Transverse colon (tissue), 4 donors: ENCODE measurements at regions not wholly inside any gene's neighbourhood (a gene's known extent, or its start where the extent isn't known, plus 50 kb on each side); places are given as distances from the start of the nearest gene placed in this dataset.

Source experiments
- DNase-seq: peaks from one replicate; pipeline ENCODE4 v3.0.0-alpha.2; 2019
- H3K27ac ChIP-seq, 4 donors: fragments of 200-600 bp; sonication (generic); 2 replicates each; pipeline ENCODE4 v1.5.1; 2016 to 2018; ENCODE audit warnings: inconsistent platforms in 4 of 4
- H3K27me3 ChIP-seq: fragments of 200-600 bp; sonication (generic); 2 replicates; pipeline ENCODE4 v1.5.1; 2017; ENCODE audit warnings: inconsistent platforms
- H3K36me3 ChIP-seq, 4 donors: fragments of 200-600 bp; sonication (generic); 2 replicates each; pipeline ENCODE4 v1.5.1; 2017 to 2019; ENCODE audit warnings: inconsistent platforms in 4 of 4
- H3K4me1 ChIP-seq, 4 donors: fragments of 200-600 bp; sonication (generic); 2 replicates each; pipeline ENCODE4 v1.5.1; 2017 to 2020; ENCODE audit warnings: inconsistent platforms in 4 of 4
- H3K4me3 ChIP-seq, 4 donors: fragments of 200-600 bp; sonication (generic); 1 replicate in 1 of 4; 2 replicates in 3 of 4; pipeline versions ENCODE4 v1.5.1 to v1.6.1; 2017 to 2019; ENCODE audit warnings: inconsistent platforms in 4 of 4
- H3K9me3 ChIP-seq, 2 donors: fragments of 200-600 bp; sonication (generic); 2 replicates each; pipeline ENCODE4 v1.5.1; 2017 to 2019; ENCODE audit warnings: inconsistent platforms in 2 of 2
- EP300 ChIP-seq: sonication (generic); formaldehyde crosslinking; IDR thresholded peaks from one replicate; pipeline ENCODE4 v1.6.1; 2017; ENCODE audit warnings: antibody characterized with exemption, low read depth
- POLR2A ChIP-seq: fragments of 450-650 bp; IDR thresholded peaks from one replicate; pipeline ENCODE4 v1.6.1; 2016; ENCODE audit warnings: antibody characterized with exemption, mild to moderate bottlenecking, moderate library complexity
- POLR2AphosphoS5 ChIP-seq, 3 donors: sonication (generic); formaldehyde crosslinking; IDR thresholded peaks; one replicate each; pipeline ENCODE4 v1.6.1; 2016; ENCODE audit warnings: antibody characterized with exemption in 3 of 3
- WGBS, 2 donors: methylation state at CpG; one replicate each; pipeline ENCODE4 v1.1.5; 2018; ENCODE audit warnings: low coverage in 1 of 2; 5-methylcytosine and 5-hydroxymethylcytosine counted together
- in situ Hi-C, 4 donors: fragments of 200-750 bp; cut with MboI; loops; one replicate each; pipeline versions ENCODE4 v1.15.0 to v1.15.1; 2017; ENCODE audit warnings: low sequenced_read_pairs in 3 of 4, low pct_ligation_motif_present in 1 of 4, low pct_unique_long_range_greater_than_20kb in 1 of 4
- intact Hi-C: fragments of 100-400 bp; cut with DNase I; formaldehyde crosslinking; loops from one replicate; pipeline ENCODE4 v1.15.1; 2023; ENCODE audit warnings: low total_unique reads
- TF ChIP-seq, protein P1 (sequence below), 5 experiments: fragments of 200-600 bp in 3 of 5; fragments of 450-650 bp in 2 of 5; sonication (generic) in 3 of 5; IDR thresholded peaks; 1 replicate in 2 of 5; 2 replicates in 3 of 5; pipeline ENCODE4 v1.5.1; 2016 to 2017; ENCODE audit warnings: antibody characterized with exemption in 5 of 5, inconsistent platforms in 3 of 5, mild to moderate bottlenecking in 2 of 5, moderate library complexity in 1 of 5

DNA sequence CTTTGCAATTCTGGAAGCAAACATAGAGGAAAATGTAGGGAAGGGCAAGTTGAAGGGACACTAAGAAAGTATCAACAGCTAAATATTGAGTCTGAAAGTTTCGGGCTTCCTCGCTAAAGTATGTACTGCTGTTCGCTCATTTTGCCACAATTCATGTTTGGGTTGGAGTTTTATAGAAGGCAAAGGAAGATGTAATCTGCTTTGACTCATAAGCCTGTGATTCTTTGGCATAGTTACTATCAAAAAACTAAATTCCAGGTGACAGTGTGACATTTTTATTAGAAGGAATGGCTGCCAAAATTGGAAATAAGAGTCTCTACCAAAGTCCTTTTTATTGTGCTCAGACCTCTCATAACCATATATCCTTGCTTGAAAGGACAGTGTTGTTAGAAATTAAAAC, 336.7 kb upstream of the ADGRL3 start:
- no peaks in the 10 kb centered on the region for H3K27me3 ChIP-seq
- intact Hi-C loops = no loop called here
- no peaks in the 10 kb centered on the region for H3K9me3 ChIP-seq
- in situ Hi-C loops = no loop called here
- DNase-seq = no peak
- no peak overlapping the region for H3K4me3 ChIP-seq
- no peaks in the 10 kb centered on the region for H3K4me1 ChIP-seq
- no peaks in the 10 kb centered on the region for H3K36me3 ChIP-seq
- H3K27ac ChIP-seq = no peak overlapping the region
- TF ChIP-seq POLR2AphosphoS5 (IDR thresholded peaks at IDR 0.05) = no peak
- TF ChIP-seq POLR2A = no peak
- no peak for TF ChIP-seq EP300
- TF ChIP-seq, protein P1, sequence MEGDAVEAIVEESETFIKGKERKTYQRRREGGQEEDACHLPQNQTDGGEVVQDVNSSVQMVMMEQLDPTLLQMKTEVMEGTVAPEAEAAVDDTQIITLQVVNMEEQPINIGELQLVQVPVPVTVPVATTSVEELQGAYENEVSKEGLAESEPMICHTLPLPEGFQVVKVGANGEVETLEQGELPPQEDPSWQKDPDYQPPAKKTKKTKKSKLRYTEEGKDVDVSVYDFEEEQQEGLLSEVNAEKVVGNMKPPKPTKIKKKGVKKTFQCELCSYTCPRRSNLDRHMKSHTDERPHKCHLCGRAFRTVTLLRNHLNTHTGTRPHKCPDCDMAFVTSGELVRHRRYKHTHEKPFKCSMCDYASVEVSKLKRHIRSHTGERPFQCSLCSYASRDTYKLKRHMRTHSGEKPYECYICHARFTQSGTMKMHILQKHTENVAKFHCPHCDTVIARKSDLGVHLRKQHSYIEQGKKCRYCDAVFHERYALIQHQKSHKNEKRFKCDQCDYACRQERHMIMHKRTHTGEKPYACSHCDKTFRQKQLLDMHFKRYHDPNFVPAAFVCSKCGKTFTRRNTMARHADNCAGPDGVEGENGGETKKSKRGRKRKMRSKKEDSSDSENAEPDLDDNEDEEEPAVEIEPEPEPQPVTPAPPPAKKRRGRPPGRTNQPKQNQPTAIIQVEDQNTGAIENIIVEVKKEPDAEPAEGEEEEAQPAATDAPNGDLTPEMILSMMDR (IDR thresholded peaks at IDR 0.05) = no peak
- WGBS, 2 donors = 87 to 92% methylated on average over 3 of the region's 3 CpGs

DNA sequence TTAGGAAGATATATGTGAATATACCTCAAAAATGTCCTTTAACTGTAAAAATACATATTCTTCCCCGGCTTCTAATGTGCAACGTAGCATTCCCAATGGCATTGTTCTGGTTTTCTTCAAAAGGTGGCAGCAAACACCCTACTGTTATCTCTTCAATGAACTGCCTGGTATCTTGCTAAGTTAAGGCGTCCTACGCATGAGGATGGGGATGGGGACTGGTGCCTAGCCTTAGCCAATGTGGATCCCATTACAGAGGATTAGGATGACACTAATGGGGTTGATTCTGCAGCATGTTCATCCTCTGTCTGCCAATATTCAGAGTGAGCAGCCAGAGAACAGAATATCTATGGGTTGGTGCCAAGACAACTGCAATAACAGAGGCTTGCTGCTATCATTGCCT, 334.9 kb upstream of the ADGRL3 start:
- Histone ChIP-seq H3K27ac (no peak overlapping the region), H3K4me3 (no peak overlapping the region), H3K9me3 (no peaks in the 10 kb centered on the region), H3K27me3 (no peaks in the 10 kb centered on the region), H3K36me3 (no peaks in the 10 kb centered on the region), H3K4me1 (no peaks in the 10 kb centered on the region)
- in situ Hi-C loops (no loop called here), intact Hi-C loops (no loop called here)
- TF ChIP-seq POLR2A = no peak
- no peak for TF ChIP-seq EP300
- TF ChIP-seq POLR2AphosphoS5 (IDR thresholded peaks at IDR 0.05) = no peak
- TF ChIP-seq, protein P1 (IDR thresholded peaks at IDR 0.05) = no peak
- 63 to 95% methylated on average over 3 to 4 of the region's 4 CpGs for WGBS, 2 donors
- no peak for DNase-seq

DNA sequence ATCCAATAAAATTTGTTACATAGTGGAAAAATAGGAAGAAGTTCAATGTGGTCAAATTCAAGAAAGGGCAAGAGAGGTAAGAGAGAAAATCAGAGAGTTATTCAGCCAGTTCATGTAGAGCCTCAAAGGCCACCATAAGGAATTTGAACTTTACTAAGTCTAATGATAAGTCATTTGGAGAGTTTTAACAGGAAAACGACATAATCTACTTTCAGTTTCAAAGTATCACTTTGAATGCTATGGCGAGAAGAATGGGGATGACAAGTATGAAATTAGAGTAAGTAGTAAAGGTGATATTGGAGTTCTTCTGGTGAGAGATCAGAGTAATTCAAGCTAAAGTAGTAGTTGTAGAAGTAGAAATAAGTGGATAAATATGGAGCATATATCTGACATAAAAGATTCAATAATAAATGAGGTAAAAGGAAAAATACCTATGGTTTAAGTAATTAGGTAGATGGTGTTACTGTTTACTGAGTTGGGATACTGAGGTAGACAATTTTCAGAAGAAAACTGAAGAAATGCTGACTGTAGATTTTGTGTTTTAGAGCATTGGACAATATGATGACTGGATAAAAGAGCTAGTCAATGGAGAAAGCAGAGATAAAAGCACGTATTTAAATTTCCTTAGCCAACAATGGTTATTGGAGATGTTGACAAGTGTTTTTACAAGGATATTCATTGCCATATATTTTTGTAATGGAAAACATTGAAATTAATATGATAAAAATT, 331.7 kb upstream of the ADGRL3 start:
- intact Hi-C loops = no loop called here

DNA sequence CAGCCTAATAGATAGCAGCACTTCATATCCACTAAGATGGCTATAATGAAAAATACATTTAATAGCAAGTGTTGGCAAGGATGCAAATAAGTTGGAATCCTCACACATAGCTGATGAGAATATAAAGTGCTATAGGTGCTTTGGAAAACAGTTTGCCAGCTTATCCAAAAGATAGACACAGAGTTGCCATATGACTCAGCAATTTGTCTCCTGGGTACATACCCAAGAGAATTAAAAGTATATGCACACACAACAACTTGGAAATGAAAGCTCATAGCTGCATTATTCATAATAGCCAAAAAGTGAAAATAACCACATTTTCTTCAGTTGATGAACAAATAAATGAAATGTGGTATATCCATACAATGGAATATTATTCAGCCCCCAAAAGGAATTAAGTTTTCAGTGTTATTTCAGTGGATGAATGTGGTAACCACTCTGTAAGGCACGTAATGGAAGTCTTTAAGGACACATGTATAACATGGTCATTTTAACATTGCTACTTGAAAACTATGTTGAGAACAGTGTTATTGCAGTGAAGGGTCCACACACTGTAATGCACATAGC, 320.9 kb upstream of the ADGRL3 start:
- Histone ChIP-seq H3K9me3 (no peaks in the 10 kb centered on the region), H3K4me3 (no peak overlapping the region), H3K27ac (no peak overlapping the region), H3K27me3 (no peaks in the 10 kb centered on the region), H3K36me3 (no peaks in the 10 kb centered on the region), H3K4me1 (no peaks in the 10 kb centered on the region)
- 48 to 58% methylated on average over 1 of the region's 1 CpG for WGBS, 2 donors
- intact Hi-C loops (no loop called here), in situ Hi-C loops (no loop called here)
- TF ChIP-seq, protein P1 (IDR thresholded peaks at IDR 0.05) = no peak
- TF ChIP-seq POLR2A (no peak), POLR2AphosphoS5 (IDR thresholded peaks at IDR 0.05) (no peak), EP300 (no peak)
- DNase-seq = no peak

More for the DNA sequence above, 331.7 kb upstream of the ADGRL3 start:
- no peak overlapping the region for H3K27ac ChIP-seq
- no peaks in the 10 kb centered on the region for H3K36me3 ChIP-seq
- no peak overlapping the region for H3K4me3 ChIP-seq
- in situ Hi-C loops = no loop called here
- WGBS, 2 donors = 60 to 78% methylated on average over 3 of the region's 3 CpGs
- TF ChIP-seq EP300 (no peak), POLR2AphosphoS5 (IDR thresholded peaks at IDR 0.05) (no peak), POLR2A (no peak)
- TF ChIP-seq, protein P1 (IDR thresholded peaks at IDR 0.05) = no peak
- no peaks in the 10 kb centered on the region for H3K27me3 ChIP-seq
- H3K4me1 ChIP-seq = no peaks in the 10 kb centered on the region
- no peaks in the 10 kb centered on the region for H3K9me3 ChIP-seq
- DNase-seq = no peak
